GM10266 (cell line): ENCODE measurements at regions not wholly inside any gene's neighbourhood (a gene's known extent, or its start where the extent isn't known, plus 50 kb on each side); places are given as distances from the start of the nearest gene placed in this dataset.
"Not testable (repeated sequence)": the region's sequence is repeated elsewhere in the genome, so short reads cannot be mapped to it uniquely, and the experiment has no call there.

Experiments used
- DNase-seq: peaks from one replicate; pipeline ENCODE4 v3.0.0; 2012; ENCODE audit errors: extremely low spot score
- CTCF ChIP-seq: IDR thresholded peaks from 2 replicates; pipeline ENCODE4 v1.5.1; 2012; ENCODE audit warnings: mild to moderate bottlenecking, low read depth; ENCODE audit not compliant: control insufficient read depth, insufficient read depth; ENCODE audit errors: missing control alignments

- TF ChIP-seq CTCF: no peak
- no peak for DNase-seq
These were observed 1745.6 kb upstream of the CELF4 start for GRCh38 chr18:39311111-39311712.

- DNase-seq: not testable (repeated sequence)
These were observed 1743.4 kb upstream of the CELF4 start for GRCh38 chr18:39308931-39309521.

GRCh38 chr18:39305766-39306165 lies 1740.2 kb upstream of the CELF4 start:
- TF ChIP-seq CTCF: no peak
- DNase-seq: no peak

GRCh38 chr18:39302481-39302880 lies 1736.9 kb upstream of the CELF4 start:
- no peak for TF ChIP-seq CTCF
- no peak for DNase-seq

GRCh38 chr18:39299152-39299551 lies 1733.6 kb upstream of the CELF4 start:
- DNase-seq: no peak

GRCh38 chr18:39297225-39297624 lies 1731.6 kb upstream of the CELF4 start:
- no peak for TF ChIP-seq CTCF
- no peak for DNase-seq

More at GRCh38 chr18:39299152-39299551, 1733.6 kb upstream of the CELF4 start:
- no peak for TF ChIP-seq CTCF

GRCh38 chr18:39296293-39296888 lies 1730.8 kb upstream of the CELF4 start:
- no peak for DNase-seq
- TF ChIP-seq CTCF: no peak

GRCh38 chr18:39276764-39277163 lies 1711.2 kb upstream of the CELF4 start:
- TF ChIP-seq CTCF: no peak
- DNase-seq: no peak
